ENCODE measurements at regions not wholly inside any gene's neighbourhood (a gene's known extent, or its start where the extent isn't known, plus 50 kb on each side); places are given as distances from the start of the nearest gene placed in this dataset.

- no peak for ATAC-seq
- ChIA-PET POLR2A (no interaction called here), CTCF (no interaction called here), SMC1A (ENCODE audit: uncharacterized antibody, unreplicated experiment) (no interaction called here), RAD21 (ENCODE audit: unreplicated experiment) (no interaction called here)
- H3K4me1 ChIP-seq (ENCODE audit: control insufficient read depth, insufficient read depth, low read length) = no peaks in the 10 kb centered on the region
- TF ChIP-seq E2F4 (IDR thresholded peaks at IDR 0.05; ENCODE audit: low read depth, low read length) (no peak), STAT3 (IDR thresholded peaks at IDR 0.05; ENCODE audit: low read depth, low read length) (no peak), MXI1 (IDR thresholded peaks at IDR 0.05; ENCODE audit: low read depth, low read length) (no peak), MLLT1 (IDR thresholded peaks at IDR 0.05) (no peak)
- no peaks in the 10 kb centered on the region for H3K9me3 ChIP-seq (replicated peaks; ENCODE audit: control insufficient read depth, insufficient read depth, low read length)
- no peaks in the 10 kb centered on the region for H3K79me2 ChIP-seq (ENCODE audit: control insufficient read depth, insufficient read depth, low read length)
- no peak overlapping the region for H3K27ac ChIP-seq (ENCODE audit: control insufficient read depth, insufficient read depth)
- no peak overlapping the region for H3K4me2 ChIP-seq (ENCODE audit: control insufficient read depth, insufficient read depth)
- no peak overlapping the region for H3K9ac ChIP-seq (ENCODE audit: control insufficient read depth, insufficient read depth, low read length)
- DNase-seq (ENCODE audit: low read depth, low spot score) = no peak
- BruUV-seq (replicated peaks) = no TSS peak
- no peak overlapping the region for H2AFZ ChIP-seq (ENCODE audit: control insufficient read depth, low read depth, low read length)
- no peak for FAIRE-seq
- 47% methylated on average over 11 of the region's 11 CpGs for WGBS (ENCODE audit: insufficient coverage, insufficient replicate concordance, low lambda C conversion rate, missing lambda C conversion rate)
- H3K27me3 ChIP-seq (replicated peaks in 1 of 2; ENCODE audit: control insufficient read depth in 2 of 2, insufficient read depth in 2 of 2, low read length in 1 of 2) = no peaks in the 10 kb centered on the region
- in situ Hi-C loops (cut with MboI) (no loop called here), intact Hi-C loops (cut with micrococcal nuclease; ENCODE audit: unreplicated experiment) (no loop called here)
- H4K20me1 ChIP-seq (ENCODE audit: control insufficient read depth, insufficient read depth) = no peaks in the 10 kb centered on the region
- no peak overlapping the region for H3K4me3 ChIP-seq
- no peaks in the 10 kb centered on the region for H3K36me3 ChIP-seq (ENCODE audit: control insufficient read depth in 2 of 2, insufficient read depth in 2 of 2, low read length in 1 of 2)
These were observed 130.1 kb downstream of the PSMG1 start for GRCh38 chr21:39053126-39053525.

- no peak overlapping the region for H3K4me2 ChIP-seq (ENCODE audit: control insufficient read depth, insufficient read depth)
- intact Hi-C loops (cut with micrococcal nuclease; ENCODE audit: unreplicated experiment) = no loop called here
- H3K27ac ChIP-seq (ENCODE audit: control insufficient read depth, insufficient read depth) = no peak overlapping the region
- no peak for ATAC-seq
- DNase-seq (ENCODE audit: low read depth, low spot score) = no peak
- no peaks in the 10 kb centered on the region for H3K27me3 ChIP-seq (replicated peaks in 1 of 2; ENCODE audit: control insufficient read depth in 2 of 2, insufficient read depth in 2 of 2, low read length in 1 of 2)
- BruUV-seq (replicated peaks) = no TSS peak
- H3K4me3 ChIP-seq = no peak overlapping the region
- no peak overlapping the region for H3K9ac ChIP-seq (ENCODE audit: control insufficient read depth, insufficient read depth, low read length)
- no peaks in the 10 kb centered on the region for H3K9me3 ChIP-seq (replicated peaks; ENCODE audit: control insufficient read depth, insufficient read depth, low read length)
- ChIA-PET RAD21 (ENCODE audit: unreplicated experiment) (no interaction called here), SMC1A (ENCODE audit: uncharacterized antibody, unreplicated experiment) (no interaction called here), CTCF (no interaction called here), POLR2A (no interaction called here)
- in situ Hi-C loops (cut with MboI) = no loop called here
- H4K20me1 ChIP-seq (ENCODE audit: control insufficient read depth, insufficient read depth) = no peaks in the 10 kb centered on the region
- no peaks in the 10 kb centered on the region for H3K4me1 ChIP-seq (ENCODE audit: control insufficient read depth, insufficient read depth, low read length)
- WGBS (ENCODE audit: insufficient coverage, insufficient replicate concordance, low lambda C conversion rate, missing lambda C conversion rate) = 48% methylated on average over 7 of the region's 7 CpGs
- H3K79me2 ChIP-seq (ENCODE audit: control insufficient read depth, insufficient read depth, low read length) = no peaks in the 10 kb centered on the region
- no peak for FAIRE-seq
- no peaks in the 10 kb centered on the region for H3K36me3 ChIP-seq (ENCODE audit: control insufficient read depth in 2 of 2, insufficient read depth in 2 of 2, low read length in 1 of 2)
- no peak overlapping the region for H2AFZ ChIP-seq (ENCODE audit: control insufficient read depth, low read depth, low read length)
- TF ChIP-seq ATF7 (IDR thresholded peaks at IDR 0.05; ENCODE audit: low read depth) (no peak), RAD21 (IDR thresholded peaks at IDR 0.05; ENCODE audit: insufficient read depth, low read depth, low read length) (no peak), RB1 (IDR thresholded peaks at IDR 0.05; ENCODE audit: borderline replicate concordance) (no peak), E2F4 (IDR thresholded peaks at IDR 0.05; ENCODE audit: low read depth, low read length) (no peak), JUNB (IDR thresholded peaks at IDR 0.05) (no peak), PRDM15 (CRISPR knock-in tag; IDR thresholded peaks at IDR 0.05) (no peak), SIX5 (IDR thresholded peaks at IDR 0.05; ENCODE audit: low read depth, low read length, severe bottlenecking) (no peak), TAF1 (IDR thresholded peaks at IDR 0.05; ENCODE audit: borderline replicate concordance, low read depth, low read length) (no peak), POU2F2 (IDR thresholded peaks at IDR 0.05; ENCODE audit: borderline replicate concordance, low read depth, low read length) (no peak)
These were observed 130.5 kb downstream of the PSMG1 start for GRCh38 chr21:39052718-39053117.

Data from GM12878 (cell line).